ENCODE measurements at regions not wholly inside any gene's neighbourhood (a gene's known extent, or its start where the extent isn't known, plus 50 kb on each side); places are given as distances from the start of the nearest gene placed in this dataset.

DNA sequence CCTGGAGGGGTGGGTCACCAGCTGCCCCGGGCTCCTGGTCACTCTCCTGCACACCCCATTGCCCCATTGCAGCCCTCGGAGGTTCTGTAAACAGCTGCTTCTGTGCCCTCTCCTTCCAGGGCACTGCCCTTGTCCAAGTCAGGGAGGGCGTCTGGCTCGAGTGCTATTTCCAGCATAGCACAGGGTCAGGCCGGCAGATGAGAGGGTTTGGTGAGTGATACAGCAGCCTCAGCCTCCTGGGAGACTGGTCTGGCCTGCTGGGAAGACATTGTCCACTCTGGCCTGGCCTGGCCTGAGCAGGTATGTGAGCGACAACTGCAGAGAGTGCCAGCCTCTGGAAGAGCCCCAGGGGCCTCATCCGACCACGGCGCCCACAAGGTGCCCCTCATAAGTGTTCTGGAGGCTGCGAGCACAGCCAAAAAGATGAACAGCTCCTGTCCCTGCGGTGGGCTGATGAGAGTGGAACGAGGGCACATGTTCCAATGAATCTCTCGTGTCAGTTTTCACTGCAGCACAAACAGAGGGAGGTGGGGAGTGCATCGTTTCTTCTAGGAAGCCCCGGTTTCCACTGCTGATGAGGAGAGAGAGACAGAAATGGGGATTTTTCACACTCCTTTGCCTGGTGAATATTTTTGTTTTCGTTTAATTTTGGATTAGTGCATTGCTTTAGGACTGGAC, 105.8 kb upstream of the SDK2 start:
- no peak overlapping the region for H2AFZ ChIP-seq (ENCODE audit: low read depth, low read length)
- H3K36me3 ChIP-seq (replicated peaks; ENCODE audit: low read depth, low read length) = no peaks in the 10 kb centered on the region
- H3K9me3 ChIP-seq (ENCODE audit: insufficient read depth, low read length) = no peaks in the 10 kb centered on the region
- no peak overlapping the region for H3K4me2 ChIP-seq (ENCODE audit: low read length)
- H4K20me1 ChIP-seq (ENCODE audit: insufficient read depth, low read length) = no peaks in the 10 kb centered on the region
- no peaks in the 10 kb centered on the region for H3K79me2 ChIP-seq (ENCODE audit: low read length)
- peaks cover 9% of the 10 kb centered on the region; the same call in 1 of the 2 replicates for H3K27me3 ChIP-seq (ENCODE audit: low read depth, low read length)
- no peaks in the 10 kb centered on the region for H3K4me1 ChIP-seq (ENCODE audit: low read length)
- TF ChIP-seq, protein P1, sequence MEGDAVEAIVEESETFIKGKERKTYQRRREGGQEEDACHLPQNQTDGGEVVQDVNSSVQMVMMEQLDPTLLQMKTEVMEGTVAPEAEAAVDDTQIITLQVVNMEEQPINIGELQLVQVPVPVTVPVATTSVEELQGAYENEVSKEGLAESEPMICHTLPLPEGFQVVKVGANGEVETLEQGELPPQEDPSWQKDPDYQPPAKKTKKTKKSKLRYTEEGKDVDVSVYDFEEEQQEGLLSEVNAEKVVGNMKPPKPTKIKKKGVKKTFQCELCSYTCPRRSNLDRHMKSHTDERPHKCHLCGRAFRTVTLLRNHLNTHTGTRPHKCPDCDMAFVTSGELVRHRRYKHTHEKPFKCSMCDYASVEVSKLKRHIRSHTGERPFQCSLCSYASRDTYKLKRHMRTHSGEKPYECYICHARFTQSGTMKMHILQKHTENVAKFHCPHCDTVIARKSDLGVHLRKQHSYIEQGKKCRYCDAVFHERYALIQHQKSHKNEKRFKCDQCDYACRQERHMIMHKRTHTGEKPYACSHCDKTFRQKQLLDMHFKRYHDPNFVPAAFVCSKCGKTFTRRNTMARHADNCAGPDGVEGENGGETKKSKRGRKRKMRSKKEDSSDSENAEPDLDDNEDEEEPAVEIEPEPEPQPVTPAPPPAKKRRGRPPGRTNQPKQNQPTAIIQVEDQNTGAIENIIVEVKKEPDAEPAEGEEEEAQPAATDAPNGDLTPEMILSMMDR (IDR thresholded peaks at IDR 0.05; ENCODE audit: low read depth, low read length) = no peak
- TF ChIP-seq EZH2phosphoT487 (IDR thresholded peaks at IDR 0.05; ENCODE audit: low read depth) = no peak
- H3K9ac ChIP-seq (ENCODE audit: low read length) = no peak overlapping the region
- no peak overlapping the region for H3K27ac ChIP-seq (ENCODE audit: low read length)
- H3K4me3 ChIP-seq (ENCODE audit: low read length) = no peak overlapping the region

- H3K4me2 ChIP-seq (ENCODE audit: low read length) = no peak overlapping the region
- TF ChIP-seq, protein P1 (IDR thresholded peaks at IDR 0.05; ENCODE audit: low read depth, low read length) = no peak
- TF ChIP-seq EZH2phosphoT487 (IDR thresholded peaks at IDR 0.05; ENCODE audit: low read depth) = no peak
- H4K20me1 ChIP-seq (ENCODE audit: insufficient read depth, low read length) = no peaks in the 10 kb centered on the region
- H3K36me3 ChIP-seq (replicated peaks; ENCODE audit: low read depth, low read length) = no peaks in the 10 kb centered on the region
- no peaks in the 10 kb centered on the region for H3K4me1 ChIP-seq (ENCODE audit: low read length)
- H3K79me2 ChIP-seq (ENCODE audit: low read length) = no peaks in the 10 kb centered on the region
- peaks cover 9% of the 10 kb centered on the region; the same call in 1 of the 2 replicates for H3K27me3 ChIP-seq (ENCODE audit: low read depth, low read length)
- H3K9ac ChIP-seq (ENCODE audit: low read length) = no peak overlapping the region
- H2AFZ ChIP-seq (ENCODE audit: low read depth, low read length) = no peak overlapping the region
- H3K9me3 ChIP-seq (ENCODE audit: insufficient read depth, low read length) = no peaks in the 10 kb centered on the region
- no peak overlapping the region for H3K27ac ChIP-seq (ENCODE audit: low read length)
- no peak overlapping the region for H3K4me3 ChIP-seq (ENCODE audit: low read length)
Observed at GRCh38 chr17:73750975-73751374, 106.7 kb upstream of the SDK2 start.

- H3K9me3 ChIP-seq (ENCODE audit: insufficient read depth, low read length) = no peaks in the 10 kb centered on the region
- no peaks in the 10 kb centered on the region for H3K4me1 ChIP-seq (ENCODE audit: low read length)
- H2AFZ ChIP-seq (ENCODE audit: low read depth, low read length) = no peak overlapping the region
- H3K9ac ChIP-seq (ENCODE audit: low read length) = no peak overlapping the region
- H3K4me3 ChIP-seq (ENCODE audit: low read length) = no peak overlapping the region
- H3K36me3 ChIP-seq (replicated peaks; ENCODE audit: low read depth, low read length) = no peaks in the 10 kb centered on the region
- H4K20me1 ChIP-seq (ENCODE audit: insufficient read depth, low read length) = no peaks in the 10 kb centered on the region
- H3K79me2 ChIP-seq (ENCODE audit: low read length) = no peaks in the 10 kb centered on the region
- H3K27ac ChIP-seq (ENCODE audit: low read length) = no peak overlapping the region
- H3K4me2 ChIP-seq (ENCODE audit: low read length) = no peak overlapping the region
- H3K27me3 ChIP-seq (ENCODE audit: low read depth, low read length) = 0 out of 2 replicates have a peak, but pooled peaks cover 5% of the 10 kb centered on the region
- TF ChIP-seq EZH2phosphoT487 (IDR thresholded peaks at IDR 0.05; ENCODE audit: low read depth) = no peak
- TF ChIP-seq, protein P1 (IDR thresholded peaks at IDR 0.05; ENCODE audit: low read depth, low read length) = no peak
Observed at GRCh38 chr17:73753751-73754496, 109.7 kb upstream of the SDK2 start.

DNA sequence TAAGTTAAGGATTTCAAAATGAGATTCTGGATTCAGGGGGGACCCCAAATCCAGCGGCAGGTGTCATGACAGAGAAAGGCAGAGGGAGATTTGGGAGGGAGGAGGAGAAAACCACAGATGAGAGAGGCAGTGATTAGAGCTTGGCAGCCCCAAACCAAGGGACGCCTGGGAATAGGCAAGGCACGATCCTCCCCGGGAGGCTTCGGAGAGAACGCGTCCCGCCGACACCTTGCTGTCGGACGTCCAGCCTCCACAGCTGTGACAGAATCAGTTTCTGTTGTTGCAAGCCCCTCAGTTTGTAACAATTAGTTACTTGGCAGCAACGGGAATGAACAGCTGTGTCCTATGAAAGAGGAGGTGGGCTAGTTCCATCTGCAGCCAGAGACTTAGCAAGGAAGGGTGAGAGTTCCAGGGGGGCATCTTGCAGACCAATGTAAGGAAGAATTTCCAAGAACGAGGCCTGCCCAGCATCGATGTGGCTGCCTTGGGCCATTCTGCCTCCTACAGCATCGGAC, 110.7 kb upstream of the SDK2 start:
- Histone ChIP-seq H2AFZ (ENCODE audit: low read depth, low read length) (no peak overlapping the region), H3K4me2 (ENCODE audit: low read length) (no peak overlapping the region), H3K79me2 (ENCODE audit: low read length) (no peaks in the 10 kb centered on the region), H3K9ac (ENCODE audit: low read length) (no peak overlapping the region), H3K9me3 (ENCODE audit: insufficient read depth, low read length) (no peaks in the 10 kb centered on the region), H3K27ac (ENCODE audit: low read length) (no peak overlapping the region), H3K27me3 (ENCODE audit: low read depth, low read length) (peaks cover 7% of the 10 kb centered on the region; the same call in 1 of the 2 replicates), H3K4me3 (ENCODE audit: low read length) (no peak overlapping the region), H4K20me1 (ENCODE audit: insufficient read depth, low read length) (no peaks in the 10 kb centered on the region), H3K4me1 (ENCODE audit: low read length) (no peaks in the 10 kb centered on the region), H3K36me3 (replicated peaks; ENCODE audit: low read depth, low read length) (no peaks in the 10 kb centered on the region)
- TF ChIP-seq, protein P1 (IDR thresholded peaks at IDR 0.05; ENCODE audit: low read depth, low read length) = no peak
- no peak for TF ChIP-seq EZH2phosphoT487 (IDR thresholded peaks at IDR 0.05; ENCODE audit: low read depth)

Data from OCI-LY3 (cell line).